Superior temporal gyrus (tissue), 1 donor: ENCODE measurements at regions not wholly inside any gene's neighbourhood (a gene's known extent, or its start where the extent isn't known, plus 50 kb on each side); places are given as distances from the start of the nearest gene placed in this dataset.
A peak's percentile ranks its signal among the peaks of the same experiment; 100 is the strongest.
"Not testable (repeated sequence)": the region's sequence is repeated elsewhere in the genome, so short reads cannot be mapped to it uniquely, and the experiment has no call there.

Experiments used
- DNase-seq: peaks from one replicate; pipeline ENCODE4 v3.0.0-alpha.2; 2016; ENCODE audit errors: extremely low spot score

DNA sequence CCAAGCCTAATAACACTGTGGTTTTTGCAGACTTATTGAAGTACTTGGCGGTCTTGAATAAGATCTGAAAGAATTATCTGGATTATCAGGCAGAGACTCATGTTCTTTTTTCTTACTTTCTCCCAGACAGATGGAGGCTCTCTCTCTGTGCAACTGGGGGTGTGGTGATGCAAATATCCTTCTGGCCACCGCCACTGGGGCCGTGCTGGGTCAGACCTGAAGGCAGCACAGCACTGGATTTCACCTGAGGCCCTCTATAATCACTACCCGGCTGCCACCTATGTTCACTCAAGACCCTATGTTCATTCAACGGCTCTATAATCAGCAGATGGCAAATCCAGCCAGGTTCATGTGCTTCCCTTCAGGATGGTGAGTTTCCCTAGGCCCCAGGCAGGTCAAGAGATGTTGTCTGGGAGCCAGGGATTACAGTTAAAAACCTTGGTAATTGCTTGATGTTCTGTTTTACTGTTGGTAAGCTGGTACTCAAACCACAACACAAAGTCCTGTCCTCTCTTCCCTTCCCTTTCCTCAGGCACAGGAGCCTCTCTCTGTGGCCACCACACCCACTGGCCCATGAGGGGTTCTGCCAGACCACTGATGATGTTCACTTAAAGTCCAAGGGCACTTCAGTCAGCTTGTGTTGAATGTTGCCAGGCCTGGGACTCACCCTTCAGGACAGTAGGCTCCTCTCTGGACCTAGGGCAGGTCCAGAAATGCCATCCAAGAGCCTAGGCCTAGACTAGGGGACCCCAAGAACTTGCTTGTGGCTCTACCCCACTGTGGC, 205.3 kb upstream of the GCFC2 start:
- DNase-seq, result no peak

- peak; percentile 65 for DNase-seq
Observed at GRCh38 chr2:75896779-75897366, 186.2 kb upstream of the GCFC2 start.

DNA sequence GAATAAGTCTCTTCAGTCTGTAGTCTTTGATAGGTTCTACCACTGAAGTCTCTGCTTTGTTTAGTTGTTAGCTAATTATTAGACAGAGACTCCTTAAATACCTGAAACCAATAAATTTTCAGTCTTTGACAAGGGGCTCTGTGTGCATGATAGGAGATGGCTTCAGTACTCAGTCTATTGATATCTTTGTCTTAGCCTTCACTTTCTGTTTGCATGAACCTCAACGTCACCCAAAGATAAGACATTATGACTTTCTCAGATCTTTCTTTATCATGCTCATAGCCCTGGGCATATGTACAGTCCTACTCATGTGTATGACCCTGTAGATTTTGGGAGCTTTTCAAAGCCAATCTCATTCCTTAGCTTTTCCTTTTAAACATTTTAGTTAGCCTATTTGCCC, 183.5 kb upstream of the GCFC2 start:
- DNase-seq, result no peak

GRCh38 chr2:75892490-75892889, 181.8 kb upstream of the GCFC2 start:
- DNase-seq, result no peak

DNA sequence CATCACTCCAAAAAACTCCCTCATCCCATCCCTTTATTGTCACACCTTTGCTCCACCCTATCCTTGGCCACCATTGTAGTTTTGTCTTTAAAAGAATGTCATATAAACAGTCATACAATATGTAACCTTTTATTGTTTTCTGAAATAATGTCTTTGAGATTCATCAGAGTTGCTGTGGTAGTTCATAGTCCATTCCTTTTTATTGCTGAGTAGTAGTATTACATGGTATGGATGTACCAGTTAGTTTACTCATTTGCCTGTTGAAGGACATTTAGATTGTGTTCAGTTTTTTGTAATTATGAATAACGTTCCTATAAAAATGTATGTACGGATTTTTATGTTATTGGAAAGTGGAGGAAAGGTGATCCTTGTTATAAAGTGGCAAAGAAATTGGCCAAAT, 171.8 kb upstream of the GCFC2 start:
- DNase-seq, result no peak

- not testable (repeated sequence) for DNase-seq
Observed at GRCh38 chr2:75875606-75876005, 164.9 kb upstream of the GCFC2 start.

DNA sequence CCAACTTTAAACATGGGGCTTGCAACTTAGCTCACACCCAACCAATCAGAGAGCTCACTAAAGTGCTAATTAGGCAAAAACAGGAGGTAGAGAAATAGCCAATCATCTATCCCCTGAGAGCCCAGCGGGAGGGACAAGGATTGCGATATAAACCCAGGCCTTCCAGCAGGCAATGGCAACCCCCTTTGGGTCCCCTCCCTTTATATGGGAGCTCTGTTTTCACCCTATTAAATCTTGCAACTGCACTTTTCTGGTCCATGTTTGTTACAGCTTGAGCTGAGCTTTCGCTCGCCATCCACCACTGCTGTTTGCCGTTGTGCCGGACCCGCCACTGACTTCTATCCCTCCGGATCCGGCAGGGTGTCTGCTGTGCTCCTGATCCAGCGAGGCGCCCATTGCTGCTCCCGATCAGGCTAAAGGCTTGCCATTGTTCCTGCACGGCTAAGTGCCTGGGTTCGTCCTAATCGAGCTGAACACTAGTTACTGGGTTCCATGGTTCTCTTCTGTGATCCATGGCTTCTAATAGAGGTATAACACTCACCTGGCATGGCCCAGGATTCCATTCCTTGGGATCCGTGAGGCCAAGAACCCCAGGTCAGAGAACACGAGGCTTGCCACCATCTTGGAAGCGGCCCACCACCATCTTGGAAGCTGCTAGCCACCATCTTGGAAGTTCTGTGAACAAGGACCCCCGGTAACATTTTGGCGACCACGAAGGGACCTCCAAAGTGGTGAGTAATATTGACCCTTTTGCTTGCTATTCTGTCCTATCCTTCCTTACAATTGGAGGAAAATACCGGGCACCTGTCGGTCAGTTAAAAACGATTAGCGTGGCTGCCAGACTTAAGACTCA, 161.3 kb upstream of the GCFC2 start:
- not testable (repeated sequence) for DNase-seq

GRCh38 chr2:75870651-75871137, 160.0 kb upstream of the GCFC2 start:
- no peak for DNase-seq

GRCh38 chr2:75870133-75870532, 159.4 kb upstream of the GCFC2 start:
- peak; percentile 7 for DNase-seq

DNA sequence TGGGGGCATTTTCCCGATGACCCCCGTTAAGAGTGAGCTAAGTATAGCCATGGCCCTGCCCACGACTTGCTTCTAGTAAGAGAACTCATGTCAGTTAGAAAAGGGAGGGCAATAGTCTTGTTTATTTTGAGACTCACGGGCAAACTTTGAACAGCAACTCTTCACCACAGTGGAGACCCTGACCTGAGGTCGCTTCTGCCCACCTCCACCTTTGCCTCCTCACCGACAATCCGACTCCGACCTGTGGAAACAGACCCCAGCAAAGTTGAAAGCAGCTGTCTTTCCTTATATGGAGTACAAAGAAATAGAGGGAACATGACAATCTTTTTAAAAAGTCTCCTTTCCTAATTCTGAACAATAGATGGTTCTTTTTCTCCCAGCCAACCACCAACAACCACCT, 155.0 kb upstream of the GCFC2 start:
- no peak for DNase-seq

DNA sequence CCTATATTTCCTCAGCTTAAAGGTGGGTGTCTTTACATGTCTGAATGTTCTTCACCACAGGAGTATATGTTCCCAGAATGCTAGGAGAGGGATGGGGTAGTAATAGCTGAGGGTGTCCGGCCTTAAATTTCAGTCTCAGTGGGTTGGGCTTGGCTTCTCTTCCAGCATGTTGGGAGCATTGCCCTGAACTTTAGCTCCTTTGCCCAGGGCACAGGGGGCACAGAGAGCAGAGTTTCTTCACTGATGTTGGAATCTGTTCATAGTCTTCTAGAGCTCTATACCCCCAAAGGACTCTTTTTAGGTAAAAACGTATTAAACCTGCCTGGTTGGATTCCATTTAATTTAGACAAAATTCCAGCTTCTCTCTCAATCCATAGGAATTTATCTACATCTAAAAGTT, 154.4 kb upstream of the GCFC2 start:
- DNase-seq, result no peak

- no peak for DNase-seq
Observed at GRCh38 chr2:75862547-75862946, 151.8 kb upstream of the GCFC2 start.

DNA sequence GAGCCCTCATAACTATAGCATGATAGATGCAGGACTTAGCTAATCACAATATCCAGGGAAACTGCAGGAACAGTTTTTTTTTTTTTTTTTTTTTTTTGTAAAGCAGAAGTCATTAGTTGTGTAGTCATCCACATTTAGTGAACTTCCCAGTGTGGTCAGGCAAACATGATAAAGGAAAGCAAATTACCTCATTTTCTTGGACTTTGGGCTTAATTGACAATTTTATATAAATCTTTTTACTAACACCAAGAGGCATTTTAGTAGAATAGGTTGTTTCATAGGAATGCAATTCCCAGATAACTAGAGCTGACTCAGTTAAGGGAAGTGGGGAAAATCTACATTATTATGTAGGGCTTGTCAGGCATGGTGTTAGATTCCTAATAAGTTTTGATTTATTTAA, 142.7 kb upstream of the GCFC2 start:
- DNase-seq, result no peak

GRCh38 chr2:75852639-75853038, 141.9 kb upstream of the GCFC2 start:
- no peak for DNase-seq

GRCh38 chr2:75846683-75847190, 136.0 kb upstream of the GCFC2 start:
- DNase-seq, result no peak

DNA sequence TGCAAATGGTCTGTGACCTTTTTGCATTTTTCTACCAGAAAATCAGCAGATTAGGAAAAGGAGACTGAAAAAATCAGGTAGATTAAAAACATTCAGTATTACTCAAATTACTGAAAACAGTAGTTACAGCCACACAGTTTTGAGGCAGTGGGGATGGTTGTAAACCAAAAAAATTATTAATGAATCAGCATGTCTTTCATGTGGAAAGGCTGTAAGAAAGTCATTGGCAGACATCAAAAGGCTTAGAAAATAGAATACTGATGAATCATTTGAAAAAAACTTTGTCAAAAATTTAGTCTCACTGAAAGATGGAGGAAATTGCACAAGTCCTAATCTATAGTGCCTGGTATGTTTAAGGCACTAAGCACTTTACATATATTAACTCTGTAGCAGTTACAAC, 133.9 kb upstream of the GCFC2 start:
- DNase-seq, result no peak

GRCh38 chr2:75834588-75834987, 123.9 kb upstream of the GCFC2 start:
- DNase-seq, result not testable (repeated sequence)

DNA sequence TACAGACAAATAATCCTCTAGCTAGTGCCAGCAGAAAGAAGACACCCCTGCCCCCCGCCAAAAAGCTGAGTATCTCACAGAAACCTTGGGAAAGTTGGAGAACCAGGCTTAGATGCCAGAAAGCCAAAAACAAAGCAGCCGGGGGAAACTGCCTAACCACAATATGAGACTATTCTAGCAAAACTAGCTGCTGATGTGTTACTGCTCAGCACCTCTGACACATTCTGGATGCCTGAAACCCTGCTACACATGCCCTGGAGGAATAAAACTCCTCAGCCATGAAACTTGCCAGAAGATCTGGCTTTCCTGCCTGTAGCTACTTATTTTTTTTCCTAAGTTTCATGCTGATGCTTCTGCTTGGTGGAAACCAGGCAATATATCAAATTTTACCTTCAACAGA, 122.7 kb upstream of the GCFC2 start:
- DNase-seq, result no peak

DNA sequence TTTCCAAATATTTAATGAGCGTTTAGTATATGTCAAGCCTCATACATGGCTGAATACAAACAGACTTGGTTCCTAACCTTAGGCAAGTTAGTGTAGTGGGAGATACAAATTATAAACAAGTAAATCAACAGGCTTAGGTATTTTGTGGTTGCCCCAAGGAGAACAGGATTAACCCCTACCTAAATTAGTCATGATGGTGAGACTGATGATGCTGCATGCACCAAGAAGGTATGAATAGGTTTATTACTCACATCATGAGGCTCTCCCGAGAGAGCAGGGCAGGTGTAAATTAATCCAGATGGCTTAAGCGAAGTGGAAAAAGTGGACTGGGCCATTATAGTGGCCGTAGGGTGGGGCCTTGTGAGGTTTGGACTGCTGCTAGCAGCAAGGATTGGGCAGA, 118.1 kb upstream of the GCFC2 start:
- no peak for DNase-seq

DNA sequence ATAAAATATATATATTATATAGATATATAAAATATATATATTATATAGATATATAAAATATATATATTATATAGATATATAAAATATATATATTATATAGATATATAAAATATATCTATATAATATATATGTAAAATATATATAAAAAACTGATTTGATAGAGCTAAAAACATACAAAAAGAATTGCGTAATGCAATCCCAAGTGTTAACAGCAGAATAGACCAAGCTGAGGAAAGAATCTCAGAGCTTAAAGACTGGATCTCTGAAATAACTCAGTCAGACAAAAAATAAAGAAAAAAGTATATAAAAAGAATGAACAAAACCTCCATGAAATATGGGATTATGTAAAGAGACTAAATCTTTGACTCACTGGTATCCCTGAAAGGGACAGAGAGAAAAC, 112.8 kb upstream of the GCFC2 start:
- DNase-seq, result not testable (repeated sequence)

GRCh38 chr2:75822336-75822735, 111.6 kb upstream of the GCFC2 start:
- no peak for DNase-seq

DNA sequence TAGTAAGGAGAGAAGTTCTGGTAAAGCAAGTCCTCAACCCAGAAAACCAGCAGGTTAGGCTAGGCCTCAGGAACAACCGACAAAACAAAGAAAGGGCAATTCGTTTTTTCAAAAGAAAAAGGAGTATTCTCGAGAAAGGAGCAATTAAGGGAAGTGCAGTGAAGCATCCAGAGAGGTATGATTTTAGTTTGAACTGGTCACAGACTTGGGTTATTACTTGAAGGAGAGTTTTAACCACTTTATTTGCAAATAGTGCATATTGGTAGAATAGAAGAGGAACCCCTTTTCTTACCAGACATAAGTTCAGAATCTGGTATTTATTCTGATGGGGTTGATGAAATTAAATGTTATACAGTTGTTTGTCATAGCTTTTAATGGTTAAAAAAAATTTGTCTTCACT, 110.0 kb upstream of the GCFC2 start:
- no peak for DNase-seq
